HG03378 (cell line): ENCODE measurements at regions not wholly inside any gene's neighbourhood (a gene's known extent, or its start where the extent isn't known, plus 50 kb on each side); places are given as distances from the start of the nearest gene placed in this dataset.

Source experiments
- ATAC-seq: cut with Tn5 transposase; IDR thresholded peaks from one replicate; pipeline ENCODE4 v1.9.1; 2021; ENCODE audit warnings: mild to moderate bottlenecking, moderate library complexity; ENCODE audit not compliant: unreplicated experiment

GRCh38 chr2:144285324-144285723 is 234.6 kb downstream of the ZEB2 start:
- ATAC-seq = no peak

GRCh38 chr2:144281476-144281875 is 238.4 kb downstream of the ZEB2 start:
- no peak for ATAC-seq

- ATAC-seq = no peak
These were observed 239.9 kb downstream of the ZEB2 start for GRCh38 chr2:144280009-144280408.

- ATAC-seq = no peak
These were observed 240.8 kb downstream of the ZEB2 start for GRCh38 chr2:144279165-144279564.

GRCh38 chr2:144277622-144278354 is 242.1 kb downstream of the ZEB2 start:
- no peak for ATAC-seq

DNA sequence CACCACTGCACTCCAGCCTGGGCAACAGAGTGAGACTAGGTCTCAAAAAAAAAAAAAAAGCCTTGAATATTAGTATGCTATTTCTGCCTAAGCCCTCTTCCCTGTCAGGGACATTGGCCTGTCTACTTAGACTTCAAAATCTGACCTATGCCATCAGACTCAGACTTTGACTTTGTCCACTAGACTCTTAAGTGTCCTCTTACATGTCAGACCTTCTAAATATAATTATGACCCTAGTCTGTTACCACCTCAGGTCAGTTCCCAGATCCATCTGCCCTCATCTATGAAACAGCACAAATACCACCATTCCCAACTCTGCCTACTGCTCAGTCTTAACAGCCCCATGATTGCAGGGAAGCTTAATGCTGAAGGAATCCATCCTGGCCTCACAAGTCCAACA is 244.6 kb downstream of the ZEB2 start:
- ATAC-seq = no peak

GRCh38 chr2:144274131-144274530 is 245.8 kb downstream of the ZEB2 start:
- ATAC-seq = no peak

GRCh38 chr2:144270951-144271350 is 249.0 kb downstream of the ZEB2 start:
- no peak for ATAC-seq

DNA sequence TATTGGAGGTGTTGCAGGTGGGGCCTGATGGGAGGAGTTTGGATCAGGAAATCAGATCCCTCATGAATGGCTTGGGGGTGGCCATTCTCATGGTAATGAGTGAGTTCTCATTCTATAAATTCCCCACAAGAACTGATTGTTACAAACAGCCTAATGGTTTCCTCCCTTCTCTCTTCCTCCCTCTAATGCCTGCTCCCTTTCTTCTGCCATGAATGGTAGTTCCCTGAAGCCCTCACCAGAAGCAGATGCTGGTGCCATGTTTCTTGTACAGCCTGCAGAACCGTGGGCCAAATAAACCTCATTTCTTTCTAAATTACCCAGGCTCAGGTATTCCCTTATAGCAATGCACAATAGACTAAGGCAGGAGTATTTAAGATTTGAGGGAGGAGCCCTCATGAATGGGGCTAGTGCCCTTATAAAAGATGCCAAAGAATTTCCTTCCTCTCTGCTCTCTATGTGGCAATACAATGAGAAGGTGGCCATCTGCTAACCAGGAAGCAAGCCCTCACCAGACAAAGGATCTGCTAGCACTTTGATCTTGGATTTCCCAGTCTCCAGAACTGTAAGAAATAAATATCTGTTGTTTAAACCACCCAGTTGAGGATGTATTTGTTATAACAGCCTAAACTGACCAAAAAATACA is 251.8 kb downstream of the ZEB2 start:
- ATAC-seq = no peak

GRCh38 chr2:144267239-144267638 is 252.7 kb downstream of the ZEB2 start:
- ATAC-seq = peak; percentile 96

- ATAC-seq = no peak
These were observed 254.3 kb downstream of the ZEB2 start for GRCh38 chr2:144265654-144266053.

- no peak for ATAC-seq
These were observed 258.0 kb downstream of the ZEB2 start for GRCh38 chr2:144261966-144262365.

- ATAC-seq = no peak
These were observed 258.6 kb downstream of the ZEB2 start for GRCh38 chr2:144261336-144261735.

- no peak for ATAC-seq
These were observed 260.6 kb downstream of the ZEB2 start for GRCh38 chr2:144259332-144259731.

DNA sequence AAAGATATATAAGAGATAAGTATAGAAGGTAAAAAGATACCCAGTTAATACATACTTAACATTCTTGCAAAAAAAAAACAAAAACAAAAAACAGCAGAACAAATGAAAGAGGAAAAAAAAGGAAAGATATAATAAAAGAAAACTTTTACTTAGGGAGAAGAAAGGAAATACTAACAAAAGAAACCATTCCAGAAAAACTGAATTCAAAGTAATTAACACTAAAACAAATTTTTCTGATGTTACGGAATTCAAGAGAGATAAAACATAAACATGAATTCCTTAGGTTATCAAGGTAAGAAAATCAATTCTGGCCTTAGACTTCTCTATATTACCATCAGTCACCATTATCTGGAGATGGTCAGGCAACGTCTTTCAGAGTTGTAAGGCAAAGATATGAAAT is 261.8 kb downstream of the ZEB2 start:
- no peak for ATAC-seq

DNA sequence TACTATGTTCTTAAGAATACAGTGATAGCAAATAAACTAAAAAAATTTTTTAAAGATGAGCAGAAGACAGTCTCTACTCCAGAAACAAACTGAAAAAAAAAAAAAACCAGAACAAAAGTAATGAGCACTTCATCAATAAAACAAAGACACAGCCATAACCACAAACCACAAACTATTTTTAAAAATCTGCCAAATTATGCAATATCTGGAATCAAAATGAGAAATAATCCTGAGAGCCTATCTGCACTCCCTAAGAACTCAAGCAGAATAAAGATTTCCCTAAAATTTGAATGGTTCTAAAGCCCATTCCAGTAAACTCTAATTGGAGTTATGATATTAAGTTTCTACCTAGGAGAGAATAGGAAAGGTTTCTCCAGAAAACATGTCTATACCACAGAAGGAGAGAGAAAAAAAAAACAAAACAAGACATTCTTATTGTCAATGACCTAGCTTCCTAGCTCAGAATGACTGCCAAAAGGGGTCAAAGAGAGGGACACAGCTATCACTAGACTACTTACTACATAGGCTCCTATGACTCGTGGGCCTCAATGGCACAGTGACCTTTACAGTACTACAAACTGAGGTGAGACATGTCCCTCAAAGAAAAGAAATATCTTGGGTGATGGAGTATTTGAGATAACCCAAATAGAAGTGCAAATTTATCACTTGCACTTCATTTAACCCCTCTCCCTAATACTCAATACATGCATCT is 262.8 kb downstream of the ZEB2 start:
- ATAC-seq = no peak

GRCh38 chr2:144254342-144255235 is 265.3 kb downstream of the ZEB2 start:
- ATAC-seq = no peak

DNA sequence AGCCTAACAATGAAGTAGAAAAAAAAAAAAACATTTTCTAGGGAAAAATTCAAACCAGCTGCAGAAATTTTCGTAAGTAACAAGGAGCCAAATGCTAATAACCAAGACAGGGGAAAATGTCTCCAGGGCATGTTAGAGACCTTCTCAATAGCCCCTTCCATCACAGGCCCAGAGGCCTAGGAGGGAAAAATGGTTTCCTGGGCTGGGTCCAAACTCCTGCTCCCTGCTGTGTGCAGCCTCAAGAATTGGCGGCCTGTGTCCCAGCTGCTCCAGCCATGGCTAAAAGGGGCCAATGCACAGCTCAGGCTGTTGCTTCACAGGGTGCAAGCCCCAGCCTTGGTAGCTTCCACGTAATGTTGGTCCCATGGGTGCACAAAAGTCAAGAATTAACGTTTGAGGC is 266.2 kb downstream of the ZEB2 start:
- no peak for ATAC-seq

DNA sequence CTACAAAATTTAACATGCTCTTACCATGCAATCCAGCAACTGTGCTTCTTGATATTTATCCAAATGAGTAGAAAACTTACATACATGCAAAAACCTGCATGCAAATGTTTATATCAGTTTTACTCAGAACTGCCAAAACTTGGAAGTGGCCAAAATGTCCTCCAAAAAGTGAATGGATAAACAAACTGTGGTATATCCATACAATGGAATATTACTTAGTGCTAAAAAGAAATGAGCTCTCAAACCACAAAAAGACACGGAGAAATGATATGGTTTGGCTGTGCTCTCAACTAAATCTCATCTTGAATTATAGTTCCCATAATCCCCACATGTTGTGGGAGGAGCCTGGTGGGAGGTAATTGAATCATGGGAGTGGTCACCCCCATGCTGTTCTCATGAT is 267.2 kb downstream of the ZEB2 start:
- no peak for ATAC-seq

- ATAC-seq = peak; percentile 68
These were observed 270.8 kb downstream of the ZEB2 start for GRCh38 chr2:144249035-144249637.
